ENCODE measurements at regions not wholly inside any gene's neighbourhood (a gene's known extent, or its start where the extent isn't known, plus 50 kb on each side); places are given as distances from the start of the nearest gene placed in this dataset.
A peak's percentile ranks its signal among the peaks of the same experiment; 100 is the strongest.

- TF ChIP-seq ARID3A (IDR thresholded peaks at IDR 0.05; ENCODE audit: borderline replicate concordance, low read depth, low read length): no peak
These were observed 89.7 kb upstream of the RGS1 start (continued) for GRCh38 chr1:192485692-192486436.

- Histone ChIP-seq H3K4me2 (ENCODE audit: insufficient read depth, low read length) (no peak overlapping the region), H2AFZ (ENCODE audit: low read depth, low read length) (no peak overlapping the region), H4K20me1 (replicated peaks; ENCODE audit: control insufficient read depth, insufficient read depth, low read length) (no peaks in the 10 kb centered on the region), H3K4me3 (no peak overlapping the region), H3K4me1 (replicated peaks in 1 of 2; ENCODE audit: control insufficient read depth in 2 of 2, insufficient read depth in 2 of 2, low read length in 2 of 2) (no peaks in the 10 kb centered on the region), H3K27me3 (ENCODE audit: control insufficient read depth in 2 of 2, insufficient read depth in 2 of 2, low read length in 2 of 2) (no peaks in the 10 kb centered on the region), H3K27ac (ENCODE audit: extremely low read depth, low read depth, low read length) (no peak overlapping the region), H3K79me2 (ENCODE audit: control insufficient read depth, insufficient read depth, low read length) (no peaks in the 10 kb centered on the region), H3K9me1 (ENCODE audit: control insufficient read depth, insufficient read depth, low read length) (no peaks in the 10 kb centered on the region), H3K9me3 (replicated peaks; ENCODE audit: control insufficient read depth, insufficient read depth, low read depth, low read length) (no peaks in the 10 kb centered on the region), H3K9ac (ENCODE audit: insufficient read depth in 1 of 2, low read depth in 2 of 2, low read length in 2 of 2) (no peak overlapping the region), H3K36me3 (ENCODE audit: control insufficient read depth, insufficient read depth, low read length) (no peaks in the 10 kb centered on the region)
- ATAC-seq: no peak
- POLR2A ChIA-PET: no interaction called here
- no TSS peak for BruUV-seq (replicated peaks)
- no peak for TF ChIP-seq ZNF311 (CRISPR knock-in tag; IDR thresholded peaks at IDR 0.05)
- TF ChIP-seq CHD4 (IDR thresholded peaks at IDR 0.05; ENCODE audit: insufficient read depth, insufficient replicate concordance, low read depth, low read length, poor library complexity, severe bottlenecking): no peak
- TF ChIP-seq TAL1 (IDR thresholded peaks at IDR 0.05): no peak
- no peak for TF ChIP-seq VEZF1 (CRISPR knock-in tag; IDR thresholded peaks at IDR 0.05)
- TF ChIP-seq GABPB1 (CRISPR knock-in tag; IDR thresholded peaks at IDR 0.05): no peak
- no peak for TF ChIP-seq MTA3 (IDR thresholded peaks at IDR 0.05; ENCODE audit: borderline replicate concordance)
- no peak for TF ChIP-seq NCOA1 (IDR thresholded peaks at IDR 0.05; ENCODE audit: low read depth)
- TF ChIP-seq KLF10 (CRISPR knock-in tag; IDR thresholded peaks at IDR 0.05): no peak
- TF ChIP-seq ZBTB1 (CRISPR knock-in tag; IDR thresholded peaks at IDR 0.05; ENCODE audit: borderline replicate concordance, low read depth): no peak
- TF ChIP-seq L3MBTL2 (IDR thresholded peaks at IDR 0.05): no peak
- no peak for TF ChIP-seq TARDBP (IDR thresholded peaks at IDR 0.05)
- TF ChIP-seq ZZZ3 (IDR thresholded peaks at IDR 0.05): no peak
- no peak for FAIRE-seq
- CTCF ChIA-PET (ENCODE audit: low intra/inter-chr PET ratio): no interaction called here
- DNase-seq (ENCODE audit: extremely low read depth in 1 of 4, low spot score in 3 of 4): peak in 3 of 4 experiments; percentile 17 to 23 (median 22)
- intact Hi-C loops (cut with micrococcal nuclease) (no loop called here), in situ Hi-C loops (cut with MboI) (no loop called here)
These were observed 87.5 kb upstream of the RGS1 start for GRCh38 chr1:192488058-192488457.

All from K562 (cell line).